B cell (primary cell): ENCODE measurements at regions not wholly inside any gene's neighbourhood (a gene's known extent, or its start where the extent isn't known, plus 50 kb on each side); places are given as distances from the start of the nearest gene placed in this dataset.
"Not testable (repeated sequence)": the region's sequence is repeated elsewhere in the genome, so short reads cannot be mapped to it uniquely, and the experiment has no call there.

Experiments
- ATAC-seq: fragments of 200-7000 bp; cut with Tn5 transposase; one replicate; pipeline ENCODE4 v1.10.0; 2021; ENCODE audit warnings: low read depth, mild to moderate bottlenecking, moderate number of reproducible peaks, moderate library complexity
- CTCF ChIA-PET: fragments of 350-600 bp; sonication (Branson Sonifier 250); formaldehyde crosslinking; loops from one replicate; lab custom pipeline; 2021; ENCODE audit warnings: antibody characterized with exemption, inconsistent platforms; lab: Charles Lee
- POLR2A ChIA-PET: fragments of 350-600 bp; sonication (Branson Sonifier 250); formaldehyde crosslinking; loops from one replicate; lab custom pipeline; 2021; ENCODE audit warnings: antibody characterized with exemption; lab: Charles Lee
- DNase-seq: peaks from one replicate; pipeline ENCODE4 v3.0.0; 2013
- H2AFZ ChIP-seq: 2 replicates; pipeline ENCODE4 v1.6.1; 2012; ENCODE audit warnings: mild to moderate bottlenecking, low read depth, low read length; ENCODE audit not compliant: insufficient read depth, poor library complexity, severe bottlenecking
- H3K27ac ChIP-seq, 2 donors: 1 replicate in 1 of 2; 2 replicates in 1 of 2; pipeline ENCODE4 v1.5.1; 2012 to 2013; ENCODE audit warnings: low read length in 2 of 2, mild to moderate bottlenecking in 2 of 2, moderate library complexity in 1 of 2
- H3K27me3 ChIP-seq, 4 experiments: fragments of 200-600 bp in 1 of 4; sonication (generic) in 1 of 4; replicated peaks in 1 of 4; 1 replicate in 2 of 4; 2 replicates in 2 of 4; pipeline versions ENCODE4 v1.6.1 to v1.7.0; 2013 to 2016; ENCODE audit warnings: low read length in 3 of 4, mild to moderate bottlenecking in 2 of 4, mixed read lengths in 1 of 4, moderate library complexity in 1 of 4; ENCODE audit not compliant: insufficient read depth in 4 of 4, control insufficient read depth in 3 of 4; ENCODE audit errors: control extremely low read depth in 1 of 4
- H3K36me3 ChIP-seq, 2 experiments: replicated peaks in 1 of 2; 1 replicate in 1 of 2; 2 replicates in 1 of 2; pipeline versions ENCODE4 v1.6.1 to v1.7.1; 2013; ENCODE audit warnings: low read length in 1 of 2; ENCODE audit not compliant: insufficient read depth in 2 of 2, control insufficient read depth in 1 of 2; ENCODE audit errors: control extremely low read depth in 1 of 2, extremely low read depth in 1 of 2
- H3K4me1 ChIP-seq, 2 donors: fragments of 200-600 bp in 1 of 2; sonication (generic) in 1 of 2; 1 replicate in 1 of 2; 2 replicates in 1 of 2; pipeline versions ENCODE4 v1.5.1 to v1.6.1; 2013 to 2017; ENCODE audit warnings: low read length in 2 of 2; ENCODE audit not compliant: control insufficient read depth in 2 of 2, insufficient read depth in 2 of 2
- H3K4me2 ChIP-seq: replicated peaks from 2 replicates; pipeline ENCODE3; 2012; ENCODE audit warnings: mild to moderate bottlenecking, low read depth, low read length; ENCODE audit not compliant: poor library complexity, severe bottlenecking
- H3K4me3 ChIP-seq, 5 experiments: fragments of 200-600 bp in 1 of 5; sonication (generic) in 1 of 5; 1 replicate in 3 of 5; 2 replicates in 2 of 5; pipeline versions ENCODE4 v1.5.1 to v1.7.0; 2011 to 2016; ENCODE audit warnings: low read length in 4 of 5, mild to moderate bottlenecking in 4 of 5, low read depth in 2 of 5, control low read depth in 1 of 5, moderate library complexity in 1 of 5; ENCODE audit not compliant: insufficient read depth in 1 of 5; ENCODE audit errors: control extremely low read depth in 1 of 5, extremely low read depth in 1 of 5
- H3K79me2 ChIP-seq: fragments of 200-600 bp; sonication (generic); one replicate; pipeline ENCODE4 v1.6.0; 2016; ENCODE audit warnings: low read length; ENCODE audit not compliant: control insufficient read depth, insufficient read depth
- H3K9ac ChIP-seq: fragments of 200-600 bp; sonication (generic); 2 replicates; pipeline ENCODE4 v1.6.1; 2017; ENCODE audit warnings: mild to moderate bottlenecking, low read length, moderate library complexity
- H3K9me3 ChIP-seq, 3 donors: one replicate each; pipeline versions ENCODE4 v1.6.1 to v1.7.1; 2013; ENCODE audit warnings: low read length in 2 of 3; ENCODE audit not compliant: control insufficient read depth in 2 of 3, insufficient read depth in 1 of 3; ENCODE audit errors: control extremely low read depth in 1 of 3
- H4K20me1 ChIP-seq: 2 replicates; pipeline ENCODE4 v1.6.0; 2012; ENCODE audit warnings: mild to moderate bottlenecking, low read length; ENCODE audit not compliant: insufficient read depth, control insufficient read depth, poor library complexity, severe bottlenecking
- H3K27ac Mint-ChIP-seq: one replicate; pipeline ENCODE4 v1.8.0; 2021; ENCODE audit warnings: mixed read lengths
- H3K27me3 Mint-ChIP-seq: one replicate; pipeline ENCODE4 v1.8.0; 2021; ENCODE audit warnings: mixed read lengths
- H3K4me1 Mint-ChIP-seq: one replicate; pipeline ENCODE4 v1.8.0; 2021; ENCODE audit warnings: mixed read lengths
- H3K4me3 Mint-ChIP-seq: one replicate; pipeline ENCODE4 v1.8.0; 2021; ENCODE audit warnings: mixed read lengths
- H3K9me3 Mint-ChIP-seq: one replicate; pipeline ENCODE4 v1.8.0; 2022; ENCODE audit warnings: mixed read lengths; ENCODE audit not compliant: insufficient read depth
- EZH2 ChIP-seq: IDR thresholded peaks from 2 replicates; pipeline ENCODE4 v1.6.1; 2012; ENCODE audit warnings: borderline replicate concordance, low read depth, mild to moderate bottlenecking, moderate library complexity, low read length; ENCODE audit not compliant: insufficient read depth, poor library complexity, severe bottlenecking
- WGBS: methylation state at CpG from one replicate; pipeline ENCODE4 v1.1.5; 2013; ENCODE audit warnings: missing lambda C conversion rate; ENCODE audit not compliant: insufficient coverage; 5-methylcytosine and 5-hydroxymethylcytosine counted together
- intact Hi-C: fragments of 100-400 bp; cut with micrococcal nuclease; formaldehyde crosslinking; loops from one replicate; pipeline ENCODE4 v1.10.0; 2022
- TF ChIP-seq, protein P1 (sequence below): fragments of 200-600 bp; IDR thresholded peaks from one replicate; pipeline ENCODE4 v1.8.0; 2022; ENCODE audit warnings: antibody characterized with exemption, mild to moderate bottlenecking

DNA sequence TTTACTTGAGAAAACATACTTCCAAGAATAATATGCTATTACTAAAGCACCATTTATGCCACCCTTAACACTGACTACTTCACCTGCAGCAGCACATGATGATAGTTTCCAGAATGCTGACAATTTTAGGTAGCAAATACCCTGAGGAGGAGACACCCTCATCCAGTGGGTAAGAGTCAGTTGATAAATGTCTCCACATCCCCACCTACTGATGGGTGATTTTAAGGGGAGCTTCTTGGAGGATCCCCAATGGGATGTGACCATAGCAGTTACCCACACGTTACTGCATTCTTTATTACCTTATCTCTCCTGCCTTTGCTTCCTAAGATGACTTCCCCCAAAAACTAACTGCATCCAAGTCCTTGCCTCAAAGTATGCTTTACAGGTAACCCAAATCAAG lies 131.2 kb upstream of the SMARCAD1 start:
- no peak overlapping the region for H3K27ac Mint-ChIP-seq
- ChIA-PET POLR2A (no interaction called here), CTCF (no interaction called here)
- Histone ChIP-seq H3K79me2 (no peaks in the 10 kb centered on the region), H3K4me3 (no peak overlapping the region), H3K9ac (no peak overlapping the region), H3K4me1 (no peaks in the 10 kb centered on the region), H3K9me3 (peaks cover 0 to 8% (median 1%) of the 10 kb centered on the region in 3 donors), H3K4me2 (no peak overlapping the region), H2AFZ (no peak overlapping the region), H4K20me1 (no peaks in the 10 kb centered on the region), H3K27me3 (no peaks in the 10 kb centered on the region), H3K27ac (no peak overlapping the region), H3K36me3 (no peaks in the 10 kb centered on the region)
- no peak for DNase-seq
- H3K9me3 Mint-ChIP-seq, result peaks cover 6% of the 10 kb centered on the region
- no CpG with 5 or more reads among the region's 1 CpG for WGBS
- no peak for TF ChIP-seq EZH2
- TF ChIP-seq, protein P1, sequence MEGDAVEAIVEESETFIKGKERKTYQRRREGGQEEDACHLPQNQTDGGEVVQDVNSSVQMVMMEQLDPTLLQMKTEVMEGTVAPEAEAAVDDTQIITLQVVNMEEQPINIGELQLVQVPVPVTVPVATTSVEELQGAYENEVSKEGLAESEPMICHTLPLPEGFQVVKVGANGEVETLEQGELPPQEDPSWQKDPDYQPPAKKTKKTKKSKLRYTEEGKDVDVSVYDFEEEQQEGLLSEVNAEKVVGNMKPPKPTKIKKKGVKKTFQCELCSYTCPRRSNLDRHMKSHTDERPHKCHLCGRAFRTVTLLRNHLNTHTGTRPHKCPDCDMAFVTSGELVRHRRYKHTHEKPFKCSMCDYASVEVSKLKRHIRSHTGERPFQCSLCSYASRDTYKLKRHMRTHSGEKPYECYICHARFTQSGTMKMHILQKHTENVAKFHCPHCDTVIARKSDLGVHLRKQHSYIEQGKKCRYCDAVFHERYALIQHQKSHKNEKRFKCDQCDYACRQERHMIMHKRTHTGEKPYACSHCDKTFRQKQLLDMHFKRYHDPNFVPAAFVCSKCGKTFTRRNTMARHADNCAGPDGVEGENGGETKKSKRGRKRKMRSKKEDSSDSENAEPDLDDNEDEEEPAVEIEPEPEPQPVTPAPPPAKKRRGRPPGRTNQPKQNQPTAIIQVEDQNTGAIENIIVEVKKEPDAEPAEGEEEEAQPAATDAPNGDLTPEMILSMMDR, result no peak
- H3K4me1 Mint-ChIP-seq, result no peaks in the 10 kb centered on the region
- no peaks in the 10 kb centered on the region for H3K27me3 Mint-ChIP-seq
- ATAC-seq, result no peak
- intact Hi-C loops, result no loop called here
- H3K4me3 Mint-ChIP-seq, result no peak overlapping the region

DNA sequence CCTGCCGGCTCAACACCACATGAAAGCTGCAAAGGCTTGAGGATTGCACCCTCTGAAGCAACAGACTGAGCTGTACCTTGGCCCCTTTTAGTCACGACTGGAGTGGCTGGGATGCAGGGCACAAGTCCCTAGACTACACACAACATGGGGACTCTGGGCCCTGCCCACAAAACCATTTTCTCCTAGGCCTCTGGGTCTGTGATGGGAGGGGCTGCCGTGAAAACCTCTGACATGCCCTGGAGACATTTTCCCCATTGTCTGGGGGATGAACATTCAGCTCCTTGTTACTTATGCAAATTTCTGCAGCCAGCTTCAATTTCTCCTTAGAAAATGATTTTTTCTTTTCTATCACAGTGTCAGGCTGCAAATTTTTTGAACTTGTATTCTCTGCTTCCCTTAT lies 123.5 kb upstream of the SMARCAD1 start:
- H3K9me3 ChIP-seq, result peaks cover 0 to 8% (median 1%) of the 10 kb centered on the region in 3 donors
- ATAC-seq, result no peak
- peaks cover 6% of the 10 kb centered on the region for H3K9me3 Mint-ChIP-seq
- H3K27me3 ChIP-seq, result no peaks in the 10 kb centered on the region
- H3K27me3 Mint-ChIP-seq, result no peaks in the 10 kb centered on the region
- H3K4me1 Mint-ChIP-seq, result no peaks in the 10 kb centered on the region
- no peak overlapping the region for H3K9ac ChIP-seq
- WGBS, result 100% methylated on average over 2 of the region's 3 CpGs
- H3K4me2 ChIP-seq, result no peak overlapping the region
- no peaks in the 10 kb centered on the region for H3K4me1 ChIP-seq
- CTCF ChIA-PET, result no interaction called here
- POLR2A ChIA-PET, result no interaction called here
- no peak for TF ChIP-seq EZH2
- TF ChIP-seq, protein P1, result no peak
- DNase-seq, result no peak
- H4K20me1 ChIP-seq, result no peaks in the 10 kb centered on the region
- H3K4me3 ChIP-seq, result no peak overlapping the region
- H2AFZ ChIP-seq, result no peak overlapping the region
- no peaks in the 10 kb centered on the region for H3K36me3 ChIP-seq
- intact Hi-C loops, result no loop called here
- H3K4me3 Mint-ChIP-seq, result no peak overlapping the region
- no peak overlapping the region for H3K27ac ChIP-seq
- H3K27ac Mint-ChIP-seq, result no peak overlapping the region
- H3K79me2 ChIP-seq, result no peaks in the 10 kb centered on the region

- DNase-seq, H3K4me3 ChIP-seq, H3K9me3 Mint-ChIP-seq, H3K79me2 ChIP-seq, H3K9ac ChIP-seq, CTCF ChIA-PET, H3K27me3 Mint-ChIP-seq, POLR2A ChIA-PET, H3K27me3 ChIP-seq, H3K27ac ChIP-seq, H3K4me1 Mint-ChIP-seq, H3K27ac Mint-ChIP-seq, H2AFZ ChIP-seq, H3K4me2 ChIP-seq, intact Hi-C loops, H3K36me3 ChIP-seq, H4K20me1 ChIP-seq, H3K4me3 Mint-ChIP-seq, ATAC-seq, H3K9me3 ChIP-seq, H3K4me1 ChIP-seq: not testable (repeated sequence)
- WGBS, result 73% methylated on average over 4 of the region's 8 CpGs
Observed at GRCh38 chr4:94099141-94099540, 108.5 kb upstream of the SMARCAD1 start.
